HG02884 (cell line): ENCODE measurements at regions not wholly inside any gene's neighbourhood (a gene's known extent, or its start where the extent isn't known, plus 50 kb on each side); places are given as distances from the start of the nearest gene placed in this dataset.

Experiments
- ATAC-seq: cut with Tn5 transposase; IDR thresholded peaks from one replicate; pipeline ENCODE4 v1.9.1; 2021; ENCODE audit warnings: mild to moderate bottlenecking, moderate library complexity; ENCODE audit not compliant: unreplicated experiment

DNA sequence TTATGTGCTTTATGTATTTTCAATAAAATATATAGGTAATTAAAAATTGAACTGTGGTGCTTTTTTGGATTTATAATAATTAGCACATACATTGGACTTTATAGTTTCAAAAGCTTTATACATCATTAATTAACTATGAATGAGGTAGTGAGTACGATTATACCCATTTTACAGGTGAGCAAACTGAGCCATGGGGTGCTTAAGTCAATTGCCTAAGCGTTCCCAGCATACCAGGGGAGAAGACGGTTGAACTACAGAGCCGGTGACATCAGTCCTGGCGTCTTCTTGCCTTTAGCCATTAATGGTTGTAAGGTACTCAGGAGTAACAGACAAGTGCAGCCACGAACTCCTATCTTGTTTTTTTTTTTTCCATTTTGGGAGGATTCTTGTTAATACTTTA is 172.8 kb downstream of the GATA3 start:
- no peak for ATAC-seq

DNA sequence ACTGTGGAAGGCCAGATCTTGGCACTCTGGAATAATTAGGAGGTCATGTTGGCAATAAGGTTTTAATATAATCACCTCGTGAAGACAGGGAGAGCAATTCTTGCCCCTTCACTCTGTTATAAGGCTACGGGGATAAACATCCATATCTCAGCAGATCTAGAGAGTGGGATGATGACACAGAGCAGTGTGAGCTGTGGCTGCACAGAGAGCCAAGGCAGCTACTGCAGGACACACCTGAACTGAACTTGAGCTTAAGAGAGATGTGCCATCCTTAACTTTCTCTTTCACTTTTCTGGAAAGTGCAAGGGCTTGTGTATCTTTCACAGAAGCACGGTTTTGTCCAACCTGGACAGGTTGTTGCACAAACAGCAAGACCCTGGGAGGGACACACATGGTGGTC is 174.7 kb downstream of the GATA3 start:
- ATAC-seq = no peak

DNA sequence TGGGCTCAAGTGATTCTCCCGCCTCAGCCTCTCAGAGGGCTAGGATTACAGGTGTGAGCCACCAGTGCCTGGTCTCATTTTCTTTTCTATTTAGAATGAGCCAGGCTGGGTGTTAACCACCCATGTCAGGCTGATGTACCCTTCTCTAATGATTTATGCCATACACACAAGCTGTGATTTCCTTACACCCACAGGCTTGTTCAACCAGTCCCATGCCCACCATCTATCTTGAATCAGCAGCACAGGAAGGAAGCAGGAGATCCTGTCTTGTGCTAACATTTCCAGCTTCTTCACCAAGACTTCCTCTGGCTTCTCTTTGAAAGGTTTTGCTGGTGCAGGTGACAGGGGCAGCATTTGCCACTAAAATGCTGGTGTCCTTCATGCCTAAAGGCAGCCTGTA is 176.4 kb downstream of the GATA3 start:
- ATAC-seq = no peak

DNA sequence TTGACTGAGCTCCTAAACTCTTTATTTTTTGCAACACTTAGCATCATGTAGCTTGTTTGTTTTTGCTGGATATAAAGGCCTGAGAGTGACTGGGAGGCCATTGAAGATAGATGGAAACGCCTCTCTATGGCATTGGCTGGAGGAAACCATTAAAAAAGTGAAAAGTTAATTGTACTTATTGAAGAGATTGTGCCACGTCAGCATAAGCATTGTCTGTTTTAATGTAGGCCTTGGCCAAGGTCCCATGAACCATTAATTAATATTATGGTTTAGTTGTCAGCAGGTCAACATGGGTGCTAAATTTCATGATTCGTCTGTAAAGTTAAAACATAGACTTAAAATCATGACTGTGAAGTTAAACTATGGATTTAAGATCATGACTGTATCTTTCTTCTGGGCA is 178.6 kb downstream of the GATA3 start:
- ATAC-seq = no peak

DNA sequence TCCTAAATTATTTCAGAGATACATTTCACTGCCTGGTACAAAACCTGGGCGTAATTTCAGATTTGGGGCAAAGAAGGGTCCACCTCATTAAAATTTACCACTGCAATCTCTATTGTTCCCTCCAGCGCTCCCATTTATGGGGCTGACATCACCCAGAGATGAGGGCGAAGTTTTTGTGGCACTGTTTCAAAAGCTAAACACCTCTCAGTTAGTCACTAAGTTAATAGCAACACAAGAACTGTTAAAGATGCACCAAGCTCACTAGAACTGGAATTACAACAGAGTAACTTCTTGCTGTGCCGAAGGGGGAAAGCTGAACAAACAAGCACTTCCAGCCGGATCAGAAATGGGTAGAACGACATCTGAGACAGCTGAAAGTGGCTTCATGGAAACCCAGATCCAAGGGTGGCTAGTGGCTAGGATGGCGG is 179.4 kb downstream of the GATA3 start:
- no peak for ATAC-seq

DNA sequence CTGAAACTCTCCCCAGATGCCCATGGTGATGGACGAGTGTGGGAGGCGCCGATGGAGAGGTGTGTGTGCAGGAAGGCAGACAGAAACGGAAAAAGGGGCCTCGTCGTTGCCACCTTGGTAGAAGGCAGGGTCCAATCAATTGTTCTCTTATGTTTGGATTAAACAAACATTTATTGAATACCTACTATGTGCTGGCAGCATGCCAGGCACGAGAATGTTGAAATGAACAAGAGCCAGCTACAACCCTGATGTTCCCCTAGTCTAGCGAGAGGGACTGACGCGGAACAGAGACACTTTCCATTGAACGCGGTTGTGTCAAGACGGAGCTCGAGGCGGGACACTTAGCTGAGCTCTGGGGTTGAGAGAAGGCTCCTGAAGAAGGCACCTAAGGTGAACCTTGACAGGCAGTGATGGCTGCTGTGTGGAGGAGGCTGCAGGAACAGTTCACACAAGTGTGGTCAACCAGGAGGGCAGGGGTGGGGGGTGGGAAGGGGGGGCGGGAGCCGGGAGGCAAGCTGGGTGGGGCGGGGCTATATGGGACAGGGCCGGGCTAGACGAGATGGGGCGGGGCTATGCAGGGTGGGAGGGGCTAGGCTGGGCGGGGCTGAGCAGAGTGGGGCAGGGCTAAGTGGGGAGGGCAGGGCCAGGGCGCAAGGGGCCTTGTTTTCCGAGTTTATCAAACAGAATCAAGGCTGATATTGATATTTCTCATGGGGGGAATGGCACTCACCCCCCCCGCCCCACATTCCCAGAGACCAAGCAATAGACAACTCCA is 181.0 kb downstream of the GATA3 start:
- ATAC-seq = no peak

- no peak for ATAC-seq
Measured at GRCh38 chr10:8238986-8239385, 184.5 kb downstream of the GATA3 start.

DNA sequence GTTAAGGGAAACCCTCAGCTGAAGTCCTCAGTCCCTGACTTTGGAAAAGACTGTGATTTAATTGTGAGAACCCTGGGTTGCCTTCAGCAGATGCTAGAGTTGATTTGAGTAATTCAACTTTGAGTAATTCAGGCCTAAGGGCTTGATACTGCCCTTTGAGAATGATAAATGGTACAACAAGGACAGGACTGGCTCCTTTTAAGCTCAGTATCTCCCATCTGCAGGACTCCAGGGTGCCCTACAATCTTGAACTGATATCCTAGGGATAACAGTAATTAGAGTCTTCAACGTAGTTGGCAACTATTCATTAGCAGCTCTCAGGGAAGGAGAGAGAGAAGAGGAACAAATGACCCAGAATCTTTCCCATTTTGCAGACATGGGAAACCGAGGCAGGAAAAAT is 186.4 kb downstream of the GATA3 start:
- no peak for ATAC-seq

DNA sequence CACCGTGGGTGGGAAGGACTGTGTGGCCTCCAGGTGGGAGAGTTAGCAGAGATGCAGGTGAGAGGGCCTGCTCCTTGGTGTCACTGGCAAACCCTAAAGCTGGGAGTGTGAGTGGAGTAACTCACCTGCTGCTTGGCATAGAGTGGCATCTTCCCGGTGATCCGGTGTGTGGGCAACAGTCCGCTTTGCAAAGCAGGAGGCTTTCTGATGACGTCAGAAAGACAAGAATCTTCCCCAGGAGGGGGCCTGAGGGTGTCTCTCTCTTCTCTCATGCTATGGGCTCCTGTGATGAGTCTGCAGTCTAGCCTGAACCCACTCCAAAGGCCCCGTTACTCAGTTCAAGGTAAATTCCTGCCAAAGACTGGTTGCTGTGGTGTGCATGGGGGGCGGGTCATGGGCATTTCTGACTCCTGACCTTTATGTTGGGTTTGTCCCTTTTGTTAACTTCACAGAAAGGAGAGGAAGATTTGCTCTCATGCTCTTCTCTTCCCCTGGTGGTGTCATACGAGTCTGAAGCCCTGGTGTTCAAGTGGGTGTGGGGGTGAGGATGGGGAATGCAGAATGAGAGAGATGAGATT is 187.9 kb downstream of the GATA3 start:
- no peak for ATAC-seq

GRCh38 chr10:8245131-8245813 is 190.8 kb downstream of the GATA3 start:
- ATAC-seq = peak; percentile 49

DNA sequence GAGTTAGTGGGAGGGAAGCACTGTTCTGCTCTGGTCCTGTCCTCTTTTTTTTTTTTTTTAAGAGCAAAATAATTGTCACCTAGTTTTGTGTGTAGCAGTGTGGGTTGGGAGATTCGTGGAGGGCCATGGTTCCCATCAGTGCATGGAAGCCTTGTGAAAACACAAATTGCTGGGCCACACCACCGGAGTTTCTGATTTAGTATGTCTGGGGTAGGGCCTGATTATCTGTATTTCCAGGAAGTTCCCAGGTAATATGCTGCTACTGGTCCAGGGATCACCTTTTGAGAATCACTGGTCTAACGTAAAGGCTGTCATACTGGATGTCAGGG is 191.3 kb downstream of the GATA3 start:
- ATAC-seq = no peak

DNA sequence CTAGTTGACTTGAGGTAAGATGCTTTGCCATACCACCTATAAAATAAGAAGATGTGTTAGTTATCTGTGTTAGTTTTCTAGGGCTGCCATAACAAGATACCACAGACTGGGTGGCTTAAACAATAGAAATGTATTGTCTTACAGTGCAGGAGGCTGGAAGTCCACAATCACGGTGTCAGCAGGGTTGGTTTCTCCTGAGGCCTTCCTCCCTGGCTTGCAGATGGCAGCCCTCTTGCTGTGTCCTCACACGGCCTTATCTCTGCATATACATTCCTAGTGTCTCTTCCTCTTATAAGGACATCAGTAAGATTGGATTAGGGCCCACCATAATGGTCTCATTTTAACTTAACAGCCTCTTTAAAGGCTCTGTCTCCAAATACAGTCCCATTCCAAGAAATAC is 192.1 kb downstream of the GATA3 start:
- no peak for ATAC-seq

DNA sequence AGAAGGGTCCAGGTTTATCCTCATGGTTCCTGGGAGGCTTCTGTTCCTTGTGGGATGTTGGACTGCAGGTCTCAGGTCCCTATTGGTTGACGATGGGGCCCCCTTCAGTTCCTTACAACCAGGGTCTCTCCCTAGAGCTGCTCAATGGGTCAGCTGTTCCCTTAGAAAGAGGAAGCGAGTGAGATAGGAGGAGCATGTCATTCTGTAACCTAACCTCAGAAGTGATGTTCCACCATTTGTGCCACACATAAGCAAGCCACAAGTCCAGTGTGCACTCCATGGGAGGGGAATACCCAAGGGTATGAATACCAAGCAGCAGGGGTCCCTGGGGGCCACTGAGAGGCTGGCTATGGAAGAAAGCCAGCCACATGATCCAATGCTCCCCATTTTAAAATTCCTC is 192.7 kb downstream of the GATA3 start:
- ATAC-seq = no peak

DNA sequence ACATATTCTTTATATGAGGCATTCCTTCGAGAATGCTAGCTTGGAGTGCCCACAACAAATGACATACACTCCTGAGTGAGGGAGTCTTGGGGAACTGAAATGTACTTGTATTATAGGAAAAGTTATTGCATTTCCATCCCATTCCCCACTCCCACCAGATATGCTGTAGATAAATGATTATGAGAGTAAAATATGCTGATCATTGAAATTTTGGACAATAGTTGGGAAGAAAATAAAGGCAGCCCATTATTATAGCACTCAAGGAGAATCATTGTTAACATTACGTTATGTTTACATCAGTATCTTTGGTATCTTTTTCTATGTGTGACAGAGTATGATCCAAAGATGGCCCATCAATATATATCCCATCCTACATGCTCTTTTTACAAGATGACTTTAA is 194.4 kb downstream of the GATA3 start:
- ATAC-seq = no peak

DNA sequence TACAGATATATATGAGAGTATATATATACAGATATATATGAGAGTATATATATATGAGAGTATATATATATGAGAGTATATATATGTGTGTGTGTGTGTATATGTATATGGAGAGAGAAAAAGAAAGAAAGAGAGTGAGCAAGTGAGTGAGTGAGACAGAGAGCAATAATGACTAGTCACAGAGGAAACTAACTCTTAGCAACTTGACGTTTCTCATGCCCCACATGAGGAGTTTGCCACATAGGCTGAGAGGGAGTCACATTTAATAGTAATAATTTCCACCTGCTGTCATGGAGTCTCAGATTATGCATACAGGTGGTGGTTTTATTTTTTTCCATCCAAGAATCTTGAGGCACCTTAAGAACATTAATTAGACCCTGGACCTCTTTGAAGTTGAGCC is 199.9 kb downstream of the GATA3 start:
- no peak for ATAC-seq

- ATAC-seq = no peak
Measured at GRCh38 chr10:8255301-8255700, 200.8 kb downstream of the GATA3 start.

DNA sequence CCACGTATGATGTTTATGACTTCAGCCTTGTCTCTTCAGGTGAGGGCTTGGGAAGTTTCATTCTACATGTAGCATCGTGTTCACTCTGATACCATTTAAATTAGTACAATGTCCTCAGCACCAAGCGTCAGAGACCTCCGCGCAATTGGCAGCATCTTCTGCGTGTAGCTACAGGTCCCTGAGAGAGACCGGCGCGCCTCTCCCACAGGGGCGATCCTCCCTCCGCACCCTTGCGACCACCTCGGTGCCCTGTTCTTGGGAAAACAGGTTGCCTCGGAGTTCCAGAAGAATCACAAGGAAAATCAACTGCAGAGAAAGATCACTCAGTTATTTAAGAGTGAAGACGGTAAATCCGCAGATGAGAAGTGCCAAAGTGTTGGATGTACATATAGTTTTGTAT is 206.2 kb downstream of the GATA3 start:
- no peak for ATAC-seq

DNA sequence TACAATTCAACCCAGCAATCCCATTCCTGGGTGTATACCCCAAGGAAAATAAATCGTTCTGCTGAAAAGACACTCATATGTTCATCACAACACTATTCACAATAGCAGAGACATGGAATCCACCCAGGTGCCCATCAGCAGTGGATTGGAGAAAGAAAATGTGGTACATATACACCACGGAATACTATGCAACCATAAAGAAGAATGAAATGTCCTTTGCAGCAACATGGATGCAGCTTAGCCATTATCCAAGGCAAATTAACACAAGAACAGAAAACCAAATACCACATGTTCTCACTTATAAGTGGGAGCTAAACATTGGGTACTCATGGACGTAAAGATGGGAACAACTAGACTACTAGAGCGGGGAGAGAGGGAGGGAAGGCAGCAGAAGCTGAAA is 207.8 kb downstream of the GATA3 start:
- no peak for ATAC-seq

GRCh38 chr10:8269976-8270375 is 215.5 kb downstream of the GATA3 start:
- ATAC-seq = no peak

- ATAC-seq = no peak
Measured at GRCh38 chr10:8272794-8273425, 218.4 kb downstream of the GATA3 start.

DNA sequence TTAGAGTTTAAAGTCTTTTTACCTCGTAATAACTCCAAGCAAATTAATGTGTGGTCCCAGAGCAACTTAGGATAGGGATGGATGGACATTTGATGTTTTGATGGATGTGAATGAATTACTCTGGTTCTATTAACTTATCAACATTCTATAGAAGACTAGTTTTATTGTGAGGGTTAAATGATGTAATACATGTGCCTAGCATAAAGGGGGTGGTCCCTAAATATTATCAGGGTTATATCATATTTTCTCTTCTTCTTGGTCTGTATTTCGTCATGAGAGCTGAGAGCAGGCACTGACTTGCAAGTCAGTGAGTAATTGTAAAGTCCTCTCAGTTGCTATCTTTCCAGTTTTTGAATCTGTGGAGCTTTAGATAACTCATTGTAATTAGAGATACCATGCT is 219.3 kb downstream of the GATA3 start:
- ATAC-seq = no peak

- ATAC-seq = no peak
Measured at GRCh38 chr10:8275911-8276310, 221.4 kb downstream of the GATA3 start.
